ENCODE measurements at regions not wholly inside any gene's neighbourhood (a gene's known extent, or its start where the extent isn't known, plus 50 kb on each side); places are given as distances from the start of the nearest gene placed in this dataset.

GRCh38 chr15:69941301-69941605 is 156.5 kb downstream of the TLE3 start:
- TF ChIP-seq CTCF (optimal IDR thresholded peaks at IDR 0.05 in 1 of 3, IDR thresholded peaks at IDR 0.05 in 1 of 3, conservative IDR thresholded peaks at IDR 0.05 in 1 of 3; ENCODE audit: extremely low read depth in 1 of 3, insufficient read depth in 2 of 3, low read length in 3 of 3) (no peak), EZH2 (IDR thresholded peaks at IDR 0.05; ENCODE audit: low read length) (no peak)

Data from keratinocyte (primary cell).